ENCODE measurements at regions not wholly inside any gene's neighbourhood (a gene's known extent, or its start where the extent isn't known, plus 50 kb on each side); places are given as distances from the start of the nearest gene placed in this dataset.

DNA sequence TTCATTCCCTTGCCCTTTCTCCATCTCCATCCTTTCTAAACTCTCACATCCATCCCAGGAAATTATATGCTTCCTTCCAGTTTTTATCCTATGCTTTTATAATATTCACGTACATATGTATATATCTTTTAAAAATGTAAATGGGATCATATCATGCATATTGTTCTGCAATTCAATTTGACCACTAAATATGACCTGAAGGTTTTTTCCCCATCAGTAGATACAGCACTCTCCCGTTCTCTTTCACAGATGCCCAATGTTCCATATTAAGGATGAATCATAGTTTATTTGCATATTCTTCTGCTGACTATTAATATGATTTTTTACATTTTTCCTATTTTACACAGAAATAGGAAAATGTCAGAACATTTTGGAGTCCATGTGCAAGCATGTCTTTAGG lies 213.3 kb upstream of the PARD3B start:
- ATAC-seq = no peak
- Histone ChIP-seq H3K4me3 (no peak overlapping the region), H3K27me3 (no peaks in the 10 kb centered on the region), H3K9me3 (no peaks in the 10 kb centered on the region), H3K4me1 (no peaks in the 10 kb centered on the region), H3K27ac (no peak overlapping the region), H3K36me3 (no peaks in the 10 kb centered on the region)
- DNase-seq = no peak
- intact Hi-C loops (cut with DNase I; ENCODE audit: low total_unique reads) = no loop called here
- in situ Hi-C loops (cut with MboI; ENCODE audit: low sequenced_read_pairs in 4 of 4) = loop anchor here in 3 of 4 donors (10.0 to 25.0 kb wide), 3 partner anchors 353 to 1580 kb away; no protein-coding TSS in a partner anchor
- TF ChIP-seq, protein P1, sequence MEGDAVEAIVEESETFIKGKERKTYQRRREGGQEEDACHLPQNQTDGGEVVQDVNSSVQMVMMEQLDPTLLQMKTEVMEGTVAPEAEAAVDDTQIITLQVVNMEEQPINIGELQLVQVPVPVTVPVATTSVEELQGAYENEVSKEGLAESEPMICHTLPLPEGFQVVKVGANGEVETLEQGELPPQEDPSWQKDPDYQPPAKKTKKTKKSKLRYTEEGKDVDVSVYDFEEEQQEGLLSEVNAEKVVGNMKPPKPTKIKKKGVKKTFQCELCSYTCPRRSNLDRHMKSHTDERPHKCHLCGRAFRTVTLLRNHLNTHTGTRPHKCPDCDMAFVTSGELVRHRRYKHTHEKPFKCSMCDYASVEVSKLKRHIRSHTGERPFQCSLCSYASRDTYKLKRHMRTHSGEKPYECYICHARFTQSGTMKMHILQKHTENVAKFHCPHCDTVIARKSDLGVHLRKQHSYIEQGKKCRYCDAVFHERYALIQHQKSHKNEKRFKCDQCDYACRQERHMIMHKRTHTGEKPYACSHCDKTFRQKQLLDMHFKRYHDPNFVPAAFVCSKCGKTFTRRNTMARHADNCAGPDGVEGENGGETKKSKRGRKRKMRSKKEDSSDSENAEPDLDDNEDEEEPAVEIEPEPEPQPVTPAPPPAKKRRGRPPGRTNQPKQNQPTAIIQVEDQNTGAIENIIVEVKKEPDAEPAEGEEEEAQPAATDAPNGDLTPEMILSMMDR (IDR thresholded peaks at IDR 0.05 in 4 of 5, conservative IDR thresholded peaks at IDR 0.05 in 1 of 5) = no peak
- TF ChIP-seq POLR2A (IDR thresholded peaks at IDR 0.05) = no peak

DNA sequence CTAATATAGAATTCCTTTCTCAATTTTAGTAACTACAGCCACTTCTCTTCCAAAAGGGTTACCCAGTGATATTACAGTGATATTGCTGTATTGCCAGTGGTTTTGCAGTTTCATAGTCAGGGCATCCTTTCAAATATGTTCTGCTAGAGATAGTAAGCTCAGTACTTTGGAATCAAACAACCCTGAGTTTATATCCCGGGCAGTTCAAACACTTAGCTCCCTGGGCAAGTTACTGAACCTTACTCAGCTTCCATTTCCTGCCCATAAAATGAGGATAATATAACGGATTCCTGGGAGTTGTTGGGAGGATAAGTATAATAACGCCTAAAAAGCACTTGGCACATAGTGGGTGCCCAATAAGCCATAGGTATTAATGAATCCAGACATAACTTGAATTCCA lies 212.6 kb upstream of the PARD3B start:
- DNase-seq = no peak
- Histone ChIP-seq H3K4me1 (no peaks in the 10 kb centered on the region), H3K4me3 (no peak overlapping the region), H3K27me3 (no peaks in the 10 kb centered on the region), H3K27ac (no peak overlapping the region), H3K9me3 (no peaks in the 10 kb centered on the region), H3K36me3 (no peaks in the 10 kb centered on the region)
- in situ Hi-C loops (cut with MboI; ENCODE audit: low sequenced_read_pairs in 4 of 4) (loop anchor here in 3 of 4 donors (10.0 to 25.0 kb wide), 3 partner anchors 352 to 1580 kb away; no protein-coding TSS in a partner anchor), intact Hi-C loops (cut with DNase I; ENCODE audit: low total_unique reads) (no loop called here)
- no peak for TF ChIP-seq POLR2A (IDR thresholded peaks at IDR 0.05)
- TF ChIP-seq, protein P1 (IDR thresholded peaks at IDR 0.05 in 4 of 5, conservative IDR thresholded peaks at IDR 0.05 in 1 of 5) = no peak
- ATAC-seq = no peak

DNA sequence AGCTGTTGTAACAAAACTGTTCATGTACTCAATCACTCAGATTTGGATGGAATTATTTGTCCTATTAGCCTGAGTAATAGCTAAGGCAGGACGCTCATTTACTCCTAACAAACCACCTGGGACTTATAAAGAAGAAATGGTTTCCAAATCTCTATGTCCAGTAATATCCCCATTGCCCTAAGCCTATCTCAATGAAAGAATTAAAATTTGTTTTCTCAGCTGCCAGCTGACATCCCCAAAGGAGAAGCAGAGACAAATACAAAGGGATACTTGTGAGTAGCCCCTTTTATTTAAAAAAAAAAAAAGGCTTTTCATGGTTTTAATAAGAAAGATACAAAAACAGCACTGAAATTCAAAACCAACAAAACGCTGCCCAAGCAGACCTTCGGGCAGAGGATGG lies 211.4 kb upstream of the PARD3B start:
- H3K27ac ChIP-seq = no peak overlapping the region
- intact Hi-C loops (cut with DNase I; ENCODE audit: low total_unique reads) (no loop called here), in situ Hi-C loops (cut with MboI; ENCODE audit: low sequenced_read_pairs in 4 of 4) (loop anchor here in 3 of 4 donors (10.0 to 25.0 kb wide), 3 partner anchors 351 to 1578 kb away; no protein-coding TSS in a partner anchor)
- no peaks in the 10 kb centered on the region for H3K4me1 ChIP-seq
- TF ChIP-seq POLR2A (IDR thresholded peaks at IDR 0.05) = no peak
- TF ChIP-seq, protein P1 (IDR thresholded peaks at IDR 0.05 in 4 of 5, conservative IDR thresholded peaks at IDR 0.05 in 1 of 5) = no peak
- no peaks in the 10 kb centered on the region for H3K27me3 ChIP-seq
- no peak overlapping the region for H3K4me3 ChIP-seq
- ATAC-seq = no peak
- no peaks in the 10 kb centered on the region for H3K36me3 ChIP-seq
- DNase-seq = no peak
- H3K9me3 ChIP-seq = no peaks in the 10 kb centered on the region

DNA sequence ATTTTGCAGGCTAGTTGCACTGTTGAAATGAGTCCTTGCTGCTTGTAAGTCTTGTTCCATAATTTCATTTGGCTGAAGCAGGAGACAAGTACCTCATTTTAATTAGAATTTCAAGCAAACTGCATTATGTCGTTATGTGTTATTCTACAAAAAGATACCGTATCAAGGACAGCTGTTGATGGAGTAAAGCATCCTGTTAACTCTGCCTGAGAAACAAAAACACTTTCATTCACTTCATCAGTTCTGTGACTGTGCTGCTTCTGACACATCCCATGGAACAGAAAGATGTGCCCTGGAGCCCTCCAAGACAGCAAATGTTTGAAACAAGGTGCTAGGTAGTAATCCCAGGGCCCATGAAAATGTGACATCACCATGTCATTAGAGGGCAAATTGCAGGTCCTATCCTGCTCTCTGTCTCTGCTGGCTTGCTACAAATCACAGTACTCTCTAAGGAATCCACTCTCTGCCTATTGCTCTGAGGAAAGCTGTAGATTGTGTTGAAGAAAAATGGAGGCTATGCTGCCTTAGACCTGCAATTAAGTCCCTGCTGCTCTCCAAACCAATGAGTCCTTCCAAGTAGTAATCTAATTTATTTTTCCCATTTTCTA lies 209.7 kb upstream of the PARD3B start:
- DNase-seq (no peak), ATAC-seq (no peak)
- in situ Hi-C loops (cut with MboI; ENCODE audit: low sequenced_read_pairs in 4 of 4) (loop anchor here in 3 of 4 donors (10.0 to 25.0 kb wide), 3 partner anchors 349 to 1577 kb away; no protein-coding TSS in a partner anchor), intact Hi-C loops (cut with DNase I; ENCODE audit: low total_unique reads) (no loop called here)
- H3K9me3 ChIP-seq = no peaks in the 10 kb centered on the region
- no peaks in the 10 kb centered on the region for H3K27me3 ChIP-seq
- TF ChIP-seq, protein P1 (IDR thresholded peaks at IDR 0.05 in 4 of 5, conservative IDR thresholded peaks at IDR 0.05 in 1 of 5) = no peak
- TF ChIP-seq POLR2A (IDR thresholded peaks at IDR 0.05) = no peak
- H3K36me3 ChIP-seq = no peaks in the 10 kb centered on the region
- H3K27ac ChIP-seq = no peak overlapping the region
- H3K4me1 ChIP-seq = no peaks in the 10 kb centered on the region
- H3K4me3 ChIP-seq = no peak overlapping the region
